ENCODE measurements at regions not wholly inside any gene's neighbourhood (a gene's known extent, or its start where the extent isn't known, plus 50 kb on each side); places are given as distances from the start of the nearest gene placed in this dataset.

GRCh38 chr10:2456834-2457233, 610.5 kb upstream of the PFKP start:
- no peak for TF ChIP-seq POLR2A (IDR thresholded peaks at IDR 0.05; ENCODE audit: low read depth, low read length)
- no peak for TF ChIP-seq POLR2AphosphoS5 (IDR thresholded peaks at IDR 0.05; ENCODE audit: low read depth, low read length)
- no peak for TF ChIP-seq TAF1 (IDR thresholded peaks at IDR 0.05; ENCODE audit: borderline replicate concordance, low read depth, low read length)

Measured in GM12892 (cell line).